ENCODE measurements at regions not wholly inside any gene's neighbourhood (a gene's known extent, or its start where the extent isn't known, plus 50 kb on each side); places are given as distances from the start of the nearest gene placed in this dataset.

DNA sequence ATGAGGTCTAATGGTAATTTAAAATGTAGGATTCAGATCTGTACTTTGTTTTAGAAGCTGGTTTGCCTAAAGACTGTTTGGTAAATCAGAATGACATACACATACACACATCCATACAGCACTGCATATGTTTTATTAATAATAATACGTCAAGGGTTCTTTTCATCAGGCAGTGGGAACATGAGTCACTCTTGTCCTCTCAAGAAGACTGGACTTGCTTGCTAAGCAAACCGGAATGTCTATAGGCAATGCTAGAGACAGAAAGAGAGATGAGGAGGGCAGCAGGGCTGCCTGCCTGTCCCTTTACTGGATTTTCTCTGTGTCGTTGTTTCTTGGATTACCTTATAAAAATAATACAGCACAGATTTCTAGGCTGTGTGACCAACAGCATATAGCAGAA, 119.1 kb upstream of the GALNT2 start:
- Mint-ChIP-seq H3K4me3 (no peak overlapping the region), H3K27me3 (peaks cover 26% of the 10 kb centered on the region), H3K36me3 (no peaks in the 10 kb centered on the region), H3K9me3 (no peaks in the 10 kb centered on the region), H3K4me1 (ENCODE audit: unreplicated experiment) (no peaks in the 10 kb centered on the region), H3K27ac (no peak overlapping the region)
- no peak for DNase-seq (ENCODE audit: extremely low spot score, unreplicated experiment)
- TF ChIP-seq, protein P1, sequence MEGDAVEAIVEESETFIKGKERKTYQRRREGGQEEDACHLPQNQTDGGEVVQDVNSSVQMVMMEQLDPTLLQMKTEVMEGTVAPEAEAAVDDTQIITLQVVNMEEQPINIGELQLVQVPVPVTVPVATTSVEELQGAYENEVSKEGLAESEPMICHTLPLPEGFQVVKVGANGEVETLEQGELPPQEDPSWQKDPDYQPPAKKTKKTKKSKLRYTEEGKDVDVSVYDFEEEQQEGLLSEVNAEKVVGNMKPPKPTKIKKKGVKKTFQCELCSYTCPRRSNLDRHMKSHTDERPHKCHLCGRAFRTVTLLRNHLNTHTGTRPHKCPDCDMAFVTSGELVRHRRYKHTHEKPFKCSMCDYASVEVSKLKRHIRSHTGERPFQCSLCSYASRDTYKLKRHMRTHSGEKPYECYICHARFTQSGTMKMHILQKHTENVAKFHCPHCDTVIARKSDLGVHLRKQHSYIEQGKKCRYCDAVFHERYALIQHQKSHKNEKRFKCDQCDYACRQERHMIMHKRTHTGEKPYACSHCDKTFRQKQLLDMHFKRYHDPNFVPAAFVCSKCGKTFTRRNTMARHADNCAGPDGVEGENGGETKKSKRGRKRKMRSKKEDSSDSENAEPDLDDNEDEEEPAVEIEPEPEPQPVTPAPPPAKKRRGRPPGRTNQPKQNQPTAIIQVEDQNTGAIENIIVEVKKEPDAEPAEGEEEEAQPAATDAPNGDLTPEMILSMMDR (conservative IDR thresholded peaks at IDR 0.05) = no peak

DNA sequence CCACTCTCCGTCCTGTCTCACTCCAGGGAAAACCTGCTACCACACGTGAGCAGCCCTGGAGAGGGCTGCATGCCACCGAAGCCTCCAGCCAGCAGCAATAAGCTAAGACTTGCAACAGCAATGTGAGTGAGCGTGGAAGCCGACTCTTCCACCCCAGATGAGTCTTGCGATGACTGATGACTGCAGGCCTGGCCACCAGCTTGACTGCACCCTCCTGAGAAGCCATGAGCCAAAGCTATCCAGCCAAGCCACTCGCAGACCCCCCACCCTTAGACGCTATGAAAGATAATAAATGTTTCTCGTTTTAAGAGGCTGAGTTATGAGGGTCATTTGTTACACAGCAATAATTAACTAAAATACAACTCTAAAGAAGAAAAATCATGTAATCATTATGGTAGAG, 118.6 kb upstream of the GALNT2 start:
- Mint-ChIP-seq H3K9me3 (no peaks in the 10 kb centered on the region), H3K27me3 (peaks cover 26% of the 10 kb centered on the region), H3K4me1 (ENCODE audit: unreplicated experiment) (no peaks in the 10 kb centered on the region), H3K4me3 (no peak overlapping the region), H3K36me3 (no peaks in the 10 kb centered on the region), H3K27ac (no peak overlapping the region)
- DNase-seq (ENCODE audit: extremely low spot score, unreplicated experiment) = no peak
- TF ChIP-seq, protein P1 (conservative IDR thresholded peaks at IDR 0.05) = no peak

DNA sequence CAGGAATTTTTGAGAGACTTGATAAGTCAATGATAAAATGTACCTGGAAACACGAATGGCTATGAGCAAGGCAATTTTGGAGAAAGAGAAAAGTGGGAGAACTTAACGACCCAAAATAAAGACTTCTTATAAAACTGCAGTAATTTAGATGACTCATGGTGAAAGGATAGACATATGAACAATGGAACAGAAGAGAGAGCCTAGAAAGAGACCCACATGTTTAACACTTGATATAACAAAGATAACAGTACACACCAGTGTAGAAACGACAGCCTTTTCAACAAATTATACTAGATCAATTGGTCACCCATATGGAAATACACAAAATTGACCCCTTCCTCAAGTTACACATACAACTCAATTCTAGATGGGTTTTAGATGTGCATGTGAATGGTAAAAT, 117.5 kb upstream of the GALNT2 start:
- H3K4me3 Mint-ChIP-seq = no peak overlapping the region
- no peak for DNase-seq (ENCODE audit: extremely low spot score, unreplicated experiment)
- no peaks in the 10 kb centered on the region for H3K36me3 Mint-ChIP-seq
- H3K27me3 Mint-ChIP-seq = peaks cover 27% of the 10 kb centered on the region
- H3K4me1 Mint-ChIP-seq (ENCODE audit: unreplicated experiment) = no peaks in the 10 kb centered on the region
- no peak overlapping the region for H3K27ac Mint-ChIP-seq
- TF ChIP-seq, protein P1 (conservative IDR thresholded peaks at IDR 0.05) = no peak
- no peaks in the 10 kb centered on the region for H3K9me3 Mint-ChIP-seq

DNA sequence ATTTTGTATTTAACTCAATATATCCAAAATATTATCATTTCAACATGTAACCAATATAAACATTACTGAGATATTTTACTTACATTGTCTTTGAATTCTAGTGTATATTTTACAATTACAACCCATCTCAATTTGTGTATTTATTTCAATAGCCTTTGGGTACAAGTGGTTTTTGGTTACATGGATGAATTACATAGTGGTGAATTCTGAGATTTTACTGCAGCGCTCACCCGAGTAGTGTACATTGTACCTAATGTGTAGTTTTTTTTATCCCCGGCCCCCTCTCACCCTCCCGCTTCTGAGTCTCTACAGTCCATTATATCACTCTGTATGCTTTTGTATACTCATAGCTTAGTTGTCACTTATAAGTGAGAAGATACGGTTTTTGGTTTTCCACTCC, 117.0 kb upstream of the GALNT2 start:
- H3K27ac Mint-ChIP-seq = no peak overlapping the region
- H3K4me1 Mint-ChIP-seq (ENCODE audit: unreplicated experiment) = no peaks in the 10 kb centered on the region
- TF ChIP-seq, protein P1 (conservative IDR thresholded peaks at IDR 0.05) = no peak
- no peaks in the 10 kb centered on the region for H3K9me3 Mint-ChIP-seq
- peaks cover 31% of the 10 kb centered on the region for H3K27me3 Mint-ChIP-seq
- no peak overlapping the region for H3K4me3 Mint-ChIP-seq
- DNase-seq (ENCODE audit: extremely low spot score, unreplicated experiment) = no peak
- H3K36me3 Mint-ChIP-seq = no peaks in the 10 kb centered on the region

DNA sequence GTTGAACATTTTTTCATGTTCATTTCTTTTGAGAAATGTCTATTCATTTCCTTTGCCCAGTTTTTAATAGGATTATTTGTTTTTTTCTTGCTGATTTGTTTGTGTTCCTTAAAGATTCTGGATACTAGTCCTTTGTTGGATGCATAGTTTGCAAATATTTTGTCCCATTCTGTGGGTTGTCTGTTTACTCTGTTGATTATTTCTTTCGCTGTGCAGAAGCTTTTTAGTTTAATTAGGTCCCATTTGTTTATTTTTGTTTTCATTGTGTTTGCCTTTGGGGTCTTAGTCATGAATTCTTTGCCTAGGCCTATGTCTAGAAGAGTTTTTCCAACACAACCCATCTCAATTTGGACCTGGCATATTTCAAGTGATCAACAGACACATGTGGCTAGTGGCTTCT, 116.1 kb upstream of the GALNT2 start:
- Mint-ChIP-seq H3K27me3 (peaks cover 37% of the 10 kb centered on the region), H3K27ac (no peak overlapping the region), H3K36me3 (no peaks in the 10 kb centered on the region), H3K4me3 (no peak overlapping the region), H3K9me3 (no peaks in the 10 kb centered on the region), H3K4me1 (ENCODE audit: unreplicated experiment) (no peaks in the 10 kb centered on the region)
- DNase-seq (ENCODE audit: extremely low spot score, unreplicated experiment) = no peak
- TF ChIP-seq, protein P1 (conservative IDR thresholded peaks at IDR 0.05) = no peak

All from type B pancreatic cell (in vitro differentiated cells).